OCI-LY7 (cell line): ENCODE measurements at regions not wholly inside any gene's neighbourhood (a gene's known extent, or its start where the extent isn't known, plus 50 kb on each side); places are given as distances from the start of the nearest gene placed in this dataset.
A peak's percentile ranks its signal among the peaks of the same experiment; 100 is the strongest.
"Not testable (repeated sequence)": the region's sequence is repeated elsewhere in the genome, so short reads cannot be mapped to it uniquely, and the experiment has no call there.

ENCODE experiments used
- BruUV-seq: library from RNA; stranded (reverse); fragments of 400-500 nt; replicated peaks from 2 replicates; lab custom pipeline; 2021; lab: Mats Ljungman, UMichigan
- CTCF ChIA-PET: fragments of 300-600 bp; sonication (Branson Sonifier 250); formaldehyde crosslinking; loops from one replicate; lab custom pipeline; 2022; ENCODE audit warnings: antibody characterized with exemption; ENCODE audit not compliant: unreplicated experiment; lab: Charles Lee
- POLR2A ChIA-PET: fragments of 300-600 bp; sonication (Branson Sonifier 250); formaldehyde crosslinking; loops from one replicate; lab custom pipeline; 2022; ENCODE audit warnings: antibody characterized with exemption; lab: Charles Lee
- DNase-seq: peaks from one replicate; pipeline ENCODE4 v3.0.0-alpha.2; 2015; ENCODE audit warnings: low spot score
- H2AFZ ChIP-seq: fragments of 200-600 bp; sonication (generic), shearing (Covaris generic); 2 replicates; pipeline ENCODE4 v1.6.1; 2014; ENCODE audit warnings: mild to moderate bottlenecking, antibody characterized with exemption, low read length, moderate library complexity
- H3K27ac ChIP-seq: fragments of 200-600 bp; sonication (generic); 2 replicates; pipeline ENCODE4 v1.5.1; 2014; ENCODE audit warnings: mixed run types, low read depth, mild to moderate bottlenecking, moderate library complexity, low read length, inconsistent platforms; ENCODE audit not compliant: poor library complexity, severe bottlenecking
- H3K36me3 ChIP-seq: fragments of 200-600 bp; sonication (generic); 2 replicates; pipeline ENCODE4 v1.6.1; 2014; ENCODE audit warnings: mild to moderate bottlenecking, antibody characterized with exemption, low read length, moderate library complexity, mixed read lengths; ENCODE audit not compliant: insufficient read depth
- H3K4me1 ChIP-seq: fragments of 200-600 bp; sonication (generic); 2 replicates; pipeline ENCODE4 v1.5.1; 2014; ENCODE audit warnings: mild to moderate bottlenecking, low read length; ENCODE audit not compliant: insufficient read depth, poor library complexity, severe bottlenecking
- H3K4me2 ChIP-seq: fragments of 200-600 bp; sonication (generic); 2 replicates; pipeline ENCODE4 v1.6.1; 2014; ENCODE audit warnings: mild to moderate bottlenecking, low read length
- H3K4me3 ChIP-seq: fragments of 200-600 bp; sonication (generic); 2 replicates; pipeline ENCODE4 v1.5.1; 2014; ENCODE audit warnings: mild to moderate bottlenecking, low read depth, low read length; ENCODE audit not compliant: poor library complexity, severe bottlenecking
- H3K79me2 ChIP-seq: fragments of 200-600 bp; sonication (generic); 2 replicates; pipeline ENCODE4 v1.6.1; 2016; ENCODE audit warnings: low read depth, mild to moderate bottlenecking, low read length, moderate library complexity, mixed read lengths; ENCODE audit not compliant: insufficient read depth
- H3K9me2 ChIP-seq: fragments of 200-600 bp; sonication (generic); 2 replicates; pipeline ENCODE4 v1.6.1; 2016; ENCODE audit warnings: mild to moderate bottlenecking, low read length, mixed read lengths; ENCODE audit not compliant: insufficient read depth
- H3K9me3 ChIP-seq: fragments of 200-600 bp; sonication (generic); 2 replicates; pipeline ENCODE4 v1.6.1; 2014; ENCODE audit warnings: mild to moderate bottlenecking, mixed run types, low read length, mixed read lengths
- H4K20me1 ChIP-seq: fragments of 200-600 bp; sonication (generic); 2 replicates; pipeline ENCODE4 v1.6.1; 2014; ENCODE audit warnings: mild to moderate bottlenecking, antibody characterized with exemption, low read length, moderate library complexity, mixed read lengths; ENCODE audit not compliant: insufficient read depth
- EZH2phosphoT487 ChIP-seq: fragments of 200-600 bp; sonication (generic); IDR thresholded peaks from 2 replicates; pipeline ENCODE4 v1.6.1; 2018; ENCODE audit warnings: low read depth, borderline replicate concordance, mild to moderate bottlenecking, mixed run types, antibody characterized with exemption, low read length, moderate library complexity, mixed read lengths
- intact Hi-C: fragments of 100-400 bp; cut with micrococcal nuclease; formaldehyde crosslinking; loops from one replicate; pipeline ENCODE4 v1.10.0; 2022; ENCODE audit not compliant: unreplicated experiment
- TF ChIP-seq, protein P1 (sequence below): fragments of 200-600 bp; sonication (generic); conservative IDR thresholded peaks from 2 replicates; pipeline ENCODE4 v1.5.1; 2014; ENCODE audit warnings: mild to moderate bottlenecking, antibody characterized with exemption, low read length, moderate library complexity, mixed read lengths

DNA sequence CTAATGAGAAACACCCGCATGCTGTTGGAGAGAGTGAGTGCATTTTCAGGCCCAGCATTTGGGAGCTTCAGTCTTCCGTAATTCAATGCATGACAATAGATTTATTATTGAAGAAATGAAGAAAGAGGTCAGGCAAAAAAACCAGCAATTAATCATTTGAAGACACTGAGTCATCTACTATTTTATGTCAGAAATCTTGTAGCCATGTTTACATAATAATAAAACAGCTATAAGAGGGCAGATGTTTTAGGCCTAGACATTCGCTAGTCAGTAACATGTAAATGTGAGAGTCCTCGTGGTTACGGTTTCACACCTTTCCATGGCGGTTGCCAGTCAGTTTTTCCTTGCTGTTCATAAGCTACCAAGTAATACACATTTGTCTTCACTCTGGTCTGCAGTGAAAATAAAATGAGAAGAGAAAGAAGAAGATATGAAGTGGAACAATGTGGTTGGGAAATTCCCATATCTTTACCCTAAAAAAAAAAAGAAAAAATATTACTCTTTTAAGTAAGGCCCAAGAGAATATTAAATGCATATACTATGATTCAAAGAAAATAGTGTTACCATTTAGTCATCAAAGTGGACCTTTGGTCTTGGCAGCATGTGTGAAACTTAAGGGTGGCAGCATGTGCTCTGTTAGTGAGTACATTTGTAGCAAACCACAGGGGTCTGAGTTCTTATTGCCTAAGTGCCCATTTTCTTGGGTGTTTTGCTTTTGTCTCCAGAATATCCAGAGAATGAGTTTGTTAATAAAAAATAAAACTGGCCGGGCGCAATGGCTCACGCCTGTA is 140.5 kb upstream of the TBL1XR1 start:
- no peaks in the 10 kb centered on the region for H3K36me3 ChIP-seq
- no peak for DNase-seq
- BruUV-seq, result no TSS peak
- H3K9me3 ChIP-seq, result no peaks in the 10 kb centered on the region
- no peak for TF ChIP-seq EZH2phosphoT487
- TF ChIP-seq, protein P1, sequence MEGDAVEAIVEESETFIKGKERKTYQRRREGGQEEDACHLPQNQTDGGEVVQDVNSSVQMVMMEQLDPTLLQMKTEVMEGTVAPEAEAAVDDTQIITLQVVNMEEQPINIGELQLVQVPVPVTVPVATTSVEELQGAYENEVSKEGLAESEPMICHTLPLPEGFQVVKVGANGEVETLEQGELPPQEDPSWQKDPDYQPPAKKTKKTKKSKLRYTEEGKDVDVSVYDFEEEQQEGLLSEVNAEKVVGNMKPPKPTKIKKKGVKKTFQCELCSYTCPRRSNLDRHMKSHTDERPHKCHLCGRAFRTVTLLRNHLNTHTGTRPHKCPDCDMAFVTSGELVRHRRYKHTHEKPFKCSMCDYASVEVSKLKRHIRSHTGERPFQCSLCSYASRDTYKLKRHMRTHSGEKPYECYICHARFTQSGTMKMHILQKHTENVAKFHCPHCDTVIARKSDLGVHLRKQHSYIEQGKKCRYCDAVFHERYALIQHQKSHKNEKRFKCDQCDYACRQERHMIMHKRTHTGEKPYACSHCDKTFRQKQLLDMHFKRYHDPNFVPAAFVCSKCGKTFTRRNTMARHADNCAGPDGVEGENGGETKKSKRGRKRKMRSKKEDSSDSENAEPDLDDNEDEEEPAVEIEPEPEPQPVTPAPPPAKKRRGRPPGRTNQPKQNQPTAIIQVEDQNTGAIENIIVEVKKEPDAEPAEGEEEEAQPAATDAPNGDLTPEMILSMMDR, result no peak
- POLR2A ChIA-PET, result interaction anchor here (0.6 to 2.5 kb wide), 7 partner anchors 10 to 37 kb away, joined by 3 to 16 read pairs (median 4); no protein-coding TSS in a partner anchor
- H3K4me3 ChIP-seq, result no peak overlapping the region
- intact Hi-C loops, result no loop called here
- H4K20me1 ChIP-seq, result no peaks in the 10 kb centered on the region
- H3K79me2 ChIP-seq, result no peaks in the 10 kb centered on the region
- CTCF ChIA-PET, result no interaction called here
- peaks cover 28% of the 10 kb centered on the region for H3K4me1 ChIP-seq
- no peak overlapping the region for H3K27ac ChIP-seq
- H3K9me2 ChIP-seq, result no peaks in the 10 kb centered on the region
- H2AFZ ChIP-seq, result peak overlapping the region; percentile 46; the same call in 1 of the 2 replicates
- H3K4me2 ChIP-seq, result peak overlapping the region; percentile 16; the same call in 1 of the 2 replicates

DNA sequence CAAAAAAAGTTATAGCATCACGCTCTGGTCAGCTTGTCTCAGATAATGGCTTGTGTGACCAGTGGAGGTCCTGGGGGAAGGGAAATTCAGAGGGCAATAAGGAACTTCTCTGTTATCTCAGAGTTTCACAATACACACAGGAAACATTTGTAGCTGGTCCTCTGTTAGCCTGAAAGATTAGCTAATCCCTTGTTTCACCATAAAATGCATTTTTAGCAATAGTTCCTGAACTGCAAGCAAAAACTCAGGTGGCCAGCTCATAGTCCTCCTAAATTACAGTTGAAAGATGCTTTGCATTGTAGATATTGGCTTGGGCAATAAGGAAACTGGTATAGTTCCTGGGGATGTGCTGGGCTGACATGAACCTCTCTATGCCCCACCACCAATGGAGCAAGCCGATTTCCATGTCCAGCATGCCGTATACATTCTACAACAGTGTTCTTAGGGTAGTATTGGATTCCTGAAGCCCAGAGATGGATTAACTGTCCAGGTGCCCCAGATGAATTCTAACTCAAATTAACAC is 141.5 kb upstream of the TBL1XR1 start:
- no TSS peak for BruUV-seq
- no peaks in the 10 kb centered on the region for H4K20me1 ChIP-seq
- no peaks in the 10 kb centered on the region for H3K36me3 ChIP-seq
- DNase-seq, result peak; percentile 42
- H3K9me2 ChIP-seq, result no peaks in the 10 kb centered on the region
- peak overlapping the region; percentile 52 for H3K4me2 ChIP-seq
- H3K9me3 ChIP-seq, result no peaks in the 10 kb centered on the region
- no peaks in the 10 kb centered on the region for H3K79me2 ChIP-seq
- ChIA-PET CTCF (interaction anchor here (0.9 kb wide), 1 partner anchor 10 kb away, joined by 4 read pairs; no protein-coding TSS in a partner anchor), POLR2A (interaction anchor here (1.0 to 2.5 kb wide), 4 partner anchors 10 to 36 kb away, joined by 3 to 16 read pairs (median 7); no protein-coding TSS in a partner anchor)
- intact Hi-C loops, result no loop called here
- peak overlapping the region; percentile 20 for H3K27ac ChIP-seq
- TF ChIP-seq, protein P1, result no peak
- no peak for TF ChIP-seq EZH2phosphoT487
- peak overlapping the region; percentile 70 for H2AFZ ChIP-seq
- H3K4me1 ChIP-seq, result peaks cover 33% of the 10 kb centered on the region
- peak overlapping the region; percentile 2 for H3K4me3 ChIP-seq

DNA sequence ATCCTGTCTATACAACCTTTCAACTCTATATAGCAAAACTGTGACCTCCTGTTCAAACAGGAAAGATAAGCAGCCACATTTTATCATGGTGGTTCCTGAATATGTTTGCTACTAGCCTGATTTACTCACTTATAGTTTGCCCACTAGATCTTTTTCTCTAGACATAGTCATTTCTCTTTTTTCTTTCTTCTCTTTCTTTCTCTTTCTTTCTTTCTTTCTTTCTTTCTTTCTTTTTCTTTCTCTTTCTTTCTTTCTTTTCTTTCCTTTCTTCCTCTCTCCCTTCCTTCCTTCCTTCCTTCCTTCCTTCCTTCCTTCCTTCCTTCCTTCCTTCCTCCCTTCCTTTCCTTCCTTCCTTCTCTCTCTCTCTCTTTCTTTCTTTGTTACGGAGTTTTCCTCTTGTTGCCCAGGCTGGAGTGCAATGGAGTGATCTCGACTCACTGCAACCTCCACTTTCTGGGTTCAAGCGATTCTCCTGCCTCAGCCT is 142.0 kb upstream of the TBL1XR1 start:
- intact Hi-C loops, BruUV-seq, H3K9me2 ChIP-seq, H3K9me3 ChIP-seq, H3K36me3 ChIP-seq, H4K20me1 ChIP-seq, H3K79me2 ChIP-seq: not testable (repeated sequence)
- peak overlapping the region; percentile 70; the same call in 1 of the 2 replicates for H2AFZ ChIP-seq
- DNase-seq, result peak; percentile 43
- peak overlapping the region; percentile 20 for H3K27ac ChIP-seq
- peak overlapping the region; percentile 52 for H3K4me2 ChIP-seq
- peak overlapping the region; percentile 2 for H3K4me3 ChIP-seq
- peaks cover 38% of the 10 kb centered on the region for H3K4me1 ChIP-seq
- ChIA-PET POLR2A (interaction anchor here (0.6 to 1.1 kb wide), 3 partner anchors 11 to 107 kb away, joined by 3 to 5 read pairs (median 4); no protein-coding TSS in a partner anchor), CTCF (interaction anchor here (0.9 kb wide), 1 partner anchor 10 kb away, joined by 4 read pairs; no protein-coding TSS in a partner anchor)
